H1 (cell line): ENCODE measurements at regions not wholly inside any gene's neighbourhood (a gene's known extent, or its start where the extent isn't known, plus 50 kb on each side); places are given as distances from the start of the nearest gene placed in this dataset.

ENCODE experiments used
- ATF2 ChIP-seq: IDR thresholded peaks from 2 replicates; pipeline ENCODE4 v1.6.1; 2012; ENCODE audit warnings: low read length, inconsistent platforms
- ATF3 ChIP-seq: IDR thresholded peaks from 2 replicates; pipeline ENCODE4 v1.6.1; 2011; ENCODE audit warnings: low read depth, mild to moderate bottlenecking, low read length; ENCODE audit not compliant: insufficient read depth
- CTCF ChIP-seq, 3 experiments: IDR thresholded peaks; 1 replicate in 2 of 3; 2 replicates in 1 of 3; pipeline versions ENCODE4 v1.5.1 to v1.6.1; 2011; ENCODE audit warnings: low read length in 3 of 3, mild to moderate bottlenecking in 3 of 3, inconsistent platforms in 2 of 3, low read depth in 1 of 3, moderate library complexity in 1 of 3; ENCODE audit not compliant: insufficient read depth in 1 of 3; ENCODE audit errors: control extremely low read depth in 1 of 3
- EP300 ChIP-seq, 2 experiments: IDR thresholded peaks; 1 replicate in 1 of 2; 2 replicates in 1 of 2; pipeline ENCODE4 v1.6.1; 2011 to 2012; ENCODE audit warnings: low read depth in 2 of 2, low read length in 2 of 2, mild to moderate bottlenecking in 2 of 2, borderline replicate concordance in 1 of 2, inconsistent platforms in 1 of 2, moderate library complexity in 1 of 2
- HDAC2 ChIP-seq, 2 experiments: fragments of 300-600 bp in 1 of 2; sonication (generic) in 1 of 2; IDR thresholded peaks; 2 replicates each; pipeline ENCODE4 v1.6.1; 2011 to 2012; ENCODE audit warnings: low read depth in 2 of 2, low read length in 2 of 2, mild to moderate bottlenecking in 2 of 2, moderate library complexity in 2 of 2, borderline replicate concordance in 1 of 2, inconsistent platforms in 1 of 2
- NANOG ChIP-seq: IDR thresholded peaks from 2 replicates; pipeline ENCODE4 v1.6.1; 2011; ENCODE audit warnings: low read length, low read depth, mild to moderate bottlenecking, inconsistent platforms; ENCODE audit not compliant: insufficient read depth, poor library complexity, severe bottlenecking
- POLR2AphosphoS5 ChIP-seq: IDR thresholded peaks from 2 replicates; pipeline ENCODE4 v1.6.1; 2011; ENCODE audit warnings: low read depth, low read length
- SIN3A ChIP-seq, 2 experiments: IDR thresholded peaks in 1 of 2; conservative IDR thresholded peaks in 1 of 2; 2 replicates each; pipeline ENCODE4 v1.6.1; 2011 to 2012; ENCODE audit warnings: low read length in 2 of 2, improper control_type of control experiment in 1 of 2, low read depth in 1 of 2, mild to moderate bottlenecking in 1 of 2
- SP2 ChIP-seq: IDR thresholded peaks from 2 replicates; pipeline ENCODE4 v1.6.1; 2012; ENCODE audit warnings: mild to moderate bottlenecking, low read length, inconsistent platforms
- SUZ12 ChIP-seq: fragments of 200-600 bp; sonication (generic); IDR thresholded peaks from 2 replicates; pipeline ENCODE4 v1.6.1; 2012; ENCODE audit warnings: mild to moderate bottlenecking, inconsistent platforms, low read length, moderate library complexity, mixed read lengths
- TAF1 ChIP-seq: IDR thresholded peaks from 2 replicates; pipeline ENCODE4 v1.6.1; 2011; ENCODE audit warnings: mild to moderate bottlenecking, low read depth, low read length
- USF2 ChIP-seq: IDR thresholded peaks from 2 replicates; pipeline ENCODE4 v1.6.1; 2011; ENCODE audit warnings: low read length, improper control_type of control experiment
- ZNF274 ChIP-seq: IDR thresholded peaks from 2 replicates; pipeline ENCODE4 v1.7.0; 2012; ENCODE audit warnings: low read length, borderline replicate concordance; ENCODE audit errors: extremely low read depth

- TF ChIP-seq ATF2 (no peak), CTCF (IDR thresholded peaks at IDR 0.05; ENCODE audit: control extremely low read depth in 1 of 3, insufficient read depth in 1 of 3, low read depth in 1 of 3, low read length in 3 of 3) (no peak), TAF1 (no peak), POLR2AphosphoS5 (no peak), SIN3A (conservative IDR thresholded peaks at IDR 0.05 in 1 of 2, IDR thresholded peaks at IDR 0.05 in 1 of 2; ENCODE audit: low read depth in 1 of 2, low read length in 2 of 2) (no peak), ZNF274 (no peak), NANOG (no peak), USF2 (no peak), SUZ12 (no peak), SP2 (no peak), ATF3 (no peak), HDAC2 (IDR thresholded peaks at IDR 0.05; ENCODE audit: borderline replicate concordance in 1 of 2, low read depth in 2 of 2, low read length in 2 of 2) (no peak), EP300 (IDR thresholded peaks at IDR 0.05; ENCODE audit: borderline replicate concordance in 1 of 2, low read depth in 2 of 2, low read length in 2 of 2) (no peak)
Measured at GRCh38 chr22:48531761-48532435, 1295.8 kb downstream of the BRD1 start.
